NCI-H524 (cell line): ENCODE measurements at regions not wholly inside any gene's neighbourhood (a gene's known extent, or its start where the extent isn't known, plus 50 kb on each side); places are given as distances from the start of the nearest gene placed in this dataset.
A peak's percentile ranks its signal among the peaks of the same experiment; 100 is the strongest.

Experiments
- DNase-seq, 2 experiments: peaks; one replicate each; lab custom pipeline; 2025; lab: John Stamatoyannopoulos, UW

GRCh38 chr1:115204513-115204912, 115.2 kb upstream of the TSPAN2 start:
- DNase-seq: no peak

GRCh38 chr1:115203287-115203686, 114.0 kb upstream of the TSPAN2 start:
- no peak for DNase-seq

GRCh38 chr1:115201598-115201997, 112.3 kb upstream of the TSPAN2 start:
- DNase-seq: no peak

- no peak for DNase-seq
Measured at GRCh38 chr1:115199416-115200132, 110.3 kb upstream of the TSPAN2 start.

- DNase-seq: no peak
Measured at GRCh38 chr1:115198938-115199337, 109.6 kb upstream of the TSPAN2 start.

- no peak for DNase-seq
Measured at GRCh38 chr1:115196296-115196695, 107.0 kb upstream of the TSPAN2 start.

GRCh38 chr1:115194506-115194905, 105.2 kb upstream of the TSPAN2 start:
- no peak for DNase-seq

- no peak for DNase-seq
Measured at GRCh38 chr1:115193046-115193828, 103.9 kb upstream of the TSPAN2 start.

GRCh38 chr1:115192200-115192767, 103.0 kb upstream of the TSPAN2 start:
- no peak for DNase-seq

- DNase-seq: no peak
Measured at GRCh38 chr1:115191691-115192090, 102.4 kb upstream of the TSPAN2 start.

GRCh38 chr1:115190540-115191170, 101.4 kb upstream of the TSPAN2 start:
- DNase-seq: peak; percentile 25 to 27

GRCh38 chr1:115189814-115190539, 100.7 kb upstream of the TSPAN2 start:
- no peak for DNase-seq

- DNase-seq: no peak
Measured at GRCh38 chr1:115188680-115189395, 99.5 kb upstream of the TSPAN2 start.

- no peak for DNase-seq
Measured at GRCh38 chr1:115186711-115187265, 97.5 kb upstream of the TSPAN2 start.

- no peak for DNase-seq
Measured at GRCh38 chr1:115185336-115185735, 96.0 kb upstream of the TSPAN2 start.

GRCh38 chr1:115184951-115185331, 95.6 kb upstream of the TSPAN2 start:
- DNase-seq: no peak

GRCh38 chr1:115184260-115184950, 95.1 kb upstream of the TSPAN2 start:
- no peak for DNase-seq

GRCh38 chr1:115183721-115184259, 94.5 kb upstream of the TSPAN2 start:
- no peak for DNase-seq

- DNase-seq: no peak
Measured at GRCh38 chr1:115183158-115183557, 93.9 kb upstream of the TSPAN2 start.
